ENCODE measurements at regions not wholly inside any gene's neighbourhood (a gene's known extent, or its start where the extent isn't known, plus 50 kb on each side); places are given as distances from the start of the nearest gene placed in this dataset.

DNA sequence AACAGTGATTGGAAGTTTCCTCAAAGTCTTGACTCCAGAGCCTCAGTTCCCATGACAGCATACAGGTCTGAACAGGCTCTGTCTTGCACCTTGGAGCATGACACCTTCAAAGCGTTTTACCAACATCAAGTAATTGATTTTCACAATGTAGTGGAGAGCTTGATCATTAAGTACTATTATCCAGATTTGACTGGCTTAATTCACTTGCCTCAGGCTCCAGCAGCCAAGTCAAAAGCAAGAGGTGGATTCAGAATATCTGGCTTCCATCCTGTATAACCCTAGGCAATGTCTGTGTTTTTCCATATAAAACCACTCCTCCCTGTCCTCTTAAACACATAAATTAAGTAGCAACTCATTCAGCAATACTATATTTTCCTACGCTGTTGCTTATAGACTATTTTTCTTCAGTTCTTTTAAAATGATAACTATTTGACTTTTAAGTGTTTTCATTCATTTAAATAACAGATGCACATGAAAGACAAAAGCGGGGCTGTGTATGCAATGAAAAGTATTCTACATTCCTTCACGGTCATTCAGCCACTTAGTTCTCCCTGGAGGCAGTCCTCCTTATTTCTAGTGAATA lies 150.8 kb upstream of the RANBP3L start (continued):
- TF ChIP-seq, protein P1, sequence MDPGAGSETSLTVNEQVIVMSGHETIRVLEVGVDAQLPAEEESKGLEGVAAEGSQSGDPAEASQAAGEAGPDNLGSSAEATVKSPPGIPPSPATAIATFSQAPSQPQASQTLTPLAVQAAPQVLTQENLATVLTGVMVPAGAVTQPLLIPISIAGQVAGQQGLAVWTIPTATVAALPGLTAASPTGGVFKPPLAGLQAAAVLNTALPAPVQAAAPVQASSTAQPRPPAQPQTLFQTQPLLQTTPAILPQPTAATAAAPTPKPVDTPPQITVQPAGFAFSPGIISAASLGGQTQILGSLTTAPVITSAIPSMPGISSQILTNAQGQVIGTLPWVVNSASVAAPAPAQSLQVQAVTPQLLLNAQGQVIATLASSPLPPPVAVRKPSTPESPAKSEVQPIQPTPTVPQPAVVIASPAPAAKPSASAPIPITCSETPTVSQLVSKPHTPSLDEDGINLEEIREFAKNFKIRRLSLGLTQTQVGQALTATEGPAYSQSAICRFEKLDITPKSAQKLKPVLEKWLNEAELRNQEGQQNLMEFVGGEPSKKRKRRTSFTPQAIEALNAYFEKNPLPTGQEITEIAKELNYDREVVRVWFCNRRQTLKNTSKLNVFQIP (CRISPR knock-in tag; IDR thresholded peaks at IDR 0.05; ENCODE audit: borderline replicate concordance, low read depth), result no peak
- TF ChIP-seq PPARA (CRISPR knock-in tag; IDR thresholded peaks at IDR 0.05; ENCODE audit: borderline replicate concordance) (no peak), TCF4 (CRISPR knock-in tag; IDR thresholded peaks at IDR 0.05; ENCODE audit: borderline replicate concordance) (no peak), ESRRG (CRISPR knock-in tag; IDR thresholded peaks at IDR 0.05) (no peak), SNAI2 (CRISPR knock-in tag; IDR thresholded peaks at IDR 0.05) (no peak)

DNA sequence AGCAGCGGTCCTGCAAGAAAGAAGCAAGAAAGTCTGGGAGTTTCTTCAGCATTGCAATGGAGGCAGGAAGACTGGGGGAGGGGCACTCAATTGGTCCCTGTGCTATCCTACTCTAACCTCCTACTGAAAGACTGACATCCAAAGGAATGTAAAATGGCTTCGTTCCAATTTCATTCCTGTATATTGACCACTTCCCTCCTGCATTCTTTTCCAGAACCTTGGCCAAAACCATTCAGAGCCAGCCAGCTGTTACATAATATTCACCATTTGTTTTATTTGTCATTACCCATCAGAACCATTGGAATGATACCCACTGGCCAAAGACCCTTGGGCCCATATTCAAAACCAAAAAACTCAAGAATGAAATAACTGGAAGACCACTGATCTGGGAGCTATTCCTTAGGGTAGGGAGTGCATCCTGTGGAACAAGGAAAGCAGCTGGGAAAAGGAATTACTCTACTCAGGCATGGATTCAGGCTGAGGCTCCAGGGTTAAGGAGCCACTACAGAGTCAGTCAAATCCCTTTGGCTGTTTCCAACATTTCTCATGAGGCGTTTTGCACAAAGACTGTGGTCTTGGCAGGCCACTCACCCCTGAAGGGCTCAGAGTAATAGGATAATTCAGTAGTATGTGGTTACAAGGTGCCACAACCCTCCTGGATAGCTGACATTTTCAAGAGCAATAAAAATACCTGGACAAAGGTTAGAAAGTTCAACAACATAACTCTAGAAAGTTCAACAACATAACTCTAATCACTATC lies 148.7 kb upstream of the SLC1A3 start:
- TF ChIP-seq, protein P2, sequence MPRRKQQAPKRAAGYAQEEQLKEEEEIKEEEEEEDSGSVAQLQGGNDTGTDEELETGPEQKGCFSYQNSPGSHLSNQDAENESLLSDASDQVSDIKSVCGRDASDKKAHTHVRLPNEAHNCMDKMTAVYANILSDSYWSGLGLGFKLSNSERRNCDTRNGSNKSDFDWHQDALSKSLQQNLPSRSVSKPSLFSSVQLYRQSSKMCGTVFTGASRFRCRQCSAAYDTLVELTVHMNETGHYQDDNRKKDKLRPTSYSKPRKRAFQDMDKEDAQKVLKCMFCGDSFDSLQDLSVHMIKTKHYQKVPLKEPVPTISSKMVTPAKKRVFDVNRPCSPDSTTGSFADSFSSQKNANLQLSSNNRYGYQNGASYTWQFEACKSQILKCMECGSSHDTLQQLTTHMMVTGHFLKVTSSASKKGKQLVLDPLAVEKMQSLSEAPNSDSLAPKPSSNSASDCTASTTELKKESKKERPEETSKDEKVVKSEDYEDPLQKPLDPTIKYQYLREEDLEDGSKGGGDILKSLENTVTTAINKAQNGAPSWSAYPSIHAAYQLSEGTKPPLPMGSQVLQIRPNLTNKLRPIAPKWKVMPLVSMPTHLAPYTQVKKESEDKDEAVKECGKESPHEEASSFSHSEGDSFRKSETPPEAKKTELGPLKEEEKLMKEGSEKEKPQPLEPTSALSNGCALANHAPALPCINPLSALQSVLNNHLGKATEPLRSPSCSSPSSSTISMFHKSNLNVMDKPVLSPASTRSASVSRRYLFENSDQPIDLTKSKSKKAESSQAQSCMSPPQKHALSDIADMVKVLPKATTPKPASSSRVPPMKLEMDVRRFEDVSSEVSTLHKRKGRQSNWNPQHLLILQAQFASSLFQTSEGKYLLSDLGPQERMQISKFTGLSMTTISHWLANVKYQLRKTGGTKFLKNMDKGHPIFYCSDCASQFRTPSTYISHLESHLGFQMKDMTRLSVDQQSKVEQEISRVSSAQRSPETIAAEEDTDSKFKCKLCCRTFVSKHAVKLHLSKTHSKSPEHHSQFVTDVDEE (CRISPR knock-in tag; IDR thresholded peaks at IDR 0.05), result no peak
- TF ChIP-seq TCF4 (CRISPR knock-in tag; IDR thresholded peaks at IDR 0.05; ENCODE audit: borderline replicate concordance) (no peak), GLIS3 (CRISPR knock-in tag; IDR thresholded peaks at IDR 0.05) (no peak), ESRRG (CRISPR knock-in tag; IDR thresholded peaks at IDR 0.05) (no peak), ZFP3 (CRISPR knock-in tag; IDR thresholded peaks at IDR 0.05) (no peak), ZNF565 (CRISPR knock-in tag; conservative IDR thresholded peaks at IDR 0.05; ENCODE audit: low read depth) (no peak)
- TF ChIP-seq, protein P3, sequence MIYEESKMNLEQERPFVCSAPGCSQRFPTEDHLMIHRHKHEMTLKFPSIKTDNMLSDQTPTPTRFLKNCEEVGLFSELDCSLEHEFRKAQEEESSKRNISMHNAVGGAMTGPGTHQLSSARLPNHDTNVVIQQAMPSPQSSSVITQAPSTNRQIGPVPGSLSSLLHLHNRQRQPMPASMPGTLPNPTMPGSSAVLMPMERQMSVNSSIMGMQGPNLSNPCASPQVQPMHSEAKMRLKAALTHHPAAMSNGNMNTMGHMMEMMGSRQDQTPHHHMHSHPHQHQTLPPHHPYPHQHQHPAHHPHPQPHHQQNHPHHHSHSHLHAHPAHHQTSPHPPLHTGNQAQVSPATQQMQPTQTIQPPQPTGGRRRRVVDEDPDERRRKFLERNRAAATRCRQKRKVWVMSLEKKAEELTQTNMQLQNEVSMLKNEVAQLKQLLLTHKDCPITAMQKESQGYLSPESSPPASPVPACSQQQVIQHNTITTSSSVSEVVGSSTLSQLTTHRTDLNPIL (CRISPR knock-in tag; IDR thresholded peaks at IDR 0.05; ENCODE audit: low read depth), result no peak

DNA sequence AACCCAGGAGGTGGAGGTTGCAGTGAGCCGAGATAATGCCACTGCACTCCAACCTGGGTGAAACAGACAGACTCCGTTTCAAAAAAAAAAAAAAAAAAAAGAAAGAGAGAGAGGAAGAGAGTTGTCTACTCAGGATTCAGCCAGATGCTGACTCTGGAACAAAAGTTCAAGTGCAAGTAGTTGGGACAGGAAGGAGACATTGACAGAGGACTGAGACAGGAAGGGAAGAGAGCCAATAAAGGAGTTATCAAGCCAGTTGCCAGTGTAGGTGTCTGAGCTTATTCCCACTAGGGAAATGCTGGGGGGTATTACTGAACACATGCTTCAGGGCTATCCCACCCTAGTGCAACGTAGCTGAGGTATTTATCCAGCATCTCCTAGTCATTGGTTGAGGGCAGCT lies 147.7 kb upstream of the SLC1A3 start:
- TF ChIP-seq ZFP3 (CRISPR knock-in tag; IDR thresholded peaks at IDR 0.05), result no peak
- no peak for TF ChIP-seq PPARA (CRISPR knock-in tag; IDR thresholded peaks at IDR 0.05; ENCODE audit: borderline replicate concordance)
- no peak for TF ChIP-seq ZNF8 (CRISPR knock-in tag; IDR thresholded peaks at IDR 0.05)
- no peak for ATAC-seq

More for the DNA sequence above, 148.7 kb upstream of the SLC1A3 start:
- ATAC-seq, result no peak

DNA sequence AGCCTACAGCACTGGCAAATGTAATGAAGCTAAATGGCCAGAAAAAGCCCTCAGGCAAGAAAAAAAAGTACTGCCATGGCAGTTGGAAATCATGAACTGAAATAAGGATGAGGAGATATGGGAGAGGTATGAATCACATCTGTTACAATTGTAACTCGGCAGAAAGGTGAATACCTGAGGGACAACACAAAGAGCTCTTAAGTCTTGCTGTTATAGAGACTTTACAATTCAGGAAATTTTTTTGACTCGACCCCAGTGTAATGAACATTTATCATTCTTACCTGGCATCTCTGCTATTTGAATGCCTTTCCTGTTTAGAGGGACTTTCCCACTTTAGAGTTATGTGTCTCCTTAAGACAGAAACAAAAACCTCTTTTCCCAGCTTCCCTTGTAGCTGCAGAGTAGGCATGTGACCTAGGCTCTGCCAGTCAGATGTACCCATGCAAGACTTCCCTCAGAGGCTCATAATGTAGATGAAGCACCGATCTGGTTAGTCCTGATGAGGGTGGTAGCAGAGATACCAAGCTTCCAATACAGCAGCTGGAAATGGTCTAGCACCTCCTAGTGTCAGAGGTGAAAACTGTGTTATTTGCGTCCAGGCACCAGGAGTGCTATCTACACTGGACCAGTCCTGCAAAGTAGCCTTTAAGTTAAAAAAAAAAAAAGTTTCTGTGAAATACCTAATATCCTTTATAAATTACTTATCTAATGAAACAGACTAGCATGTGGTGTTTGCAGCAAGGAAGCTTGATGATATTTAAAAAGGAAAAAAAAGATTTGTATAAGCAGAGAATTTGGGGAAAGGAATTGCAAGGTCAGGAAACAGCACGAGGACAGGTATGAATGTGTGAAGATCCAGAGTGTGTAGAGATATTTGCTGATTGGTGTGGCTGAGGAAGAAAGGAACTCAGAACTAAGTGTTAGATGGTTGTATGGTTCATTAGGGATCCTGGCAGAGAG lies 146.9 kb upstream of the SLC1A3 start:
- TF ChIP-seq CSDC2 (CRISPR knock-in tag; IDR thresholded peaks at IDR 0.05), result no peak
- TF ChIP-seq TCF4 (CRISPR knock-in tag; IDR thresholded peaks at IDR 0.05; ENCODE audit: borderline replicate concordance), result no peak
- TF ChIP-seq RARB (CRISPR knock-in tag; IDR thresholded peaks at IDR 0.05), result no peak
- TF ChIP-seq OSR1 (CRISPR knock-in tag; IDR thresholded peaks at IDR 0.05), result no peak
- TF ChIP-seq, protein P3 (CRISPR knock-in tag; IDR thresholded peaks at IDR 0.05; ENCODE audit: low read depth), result no peak
- TF ChIP-seq, protein P4, sequence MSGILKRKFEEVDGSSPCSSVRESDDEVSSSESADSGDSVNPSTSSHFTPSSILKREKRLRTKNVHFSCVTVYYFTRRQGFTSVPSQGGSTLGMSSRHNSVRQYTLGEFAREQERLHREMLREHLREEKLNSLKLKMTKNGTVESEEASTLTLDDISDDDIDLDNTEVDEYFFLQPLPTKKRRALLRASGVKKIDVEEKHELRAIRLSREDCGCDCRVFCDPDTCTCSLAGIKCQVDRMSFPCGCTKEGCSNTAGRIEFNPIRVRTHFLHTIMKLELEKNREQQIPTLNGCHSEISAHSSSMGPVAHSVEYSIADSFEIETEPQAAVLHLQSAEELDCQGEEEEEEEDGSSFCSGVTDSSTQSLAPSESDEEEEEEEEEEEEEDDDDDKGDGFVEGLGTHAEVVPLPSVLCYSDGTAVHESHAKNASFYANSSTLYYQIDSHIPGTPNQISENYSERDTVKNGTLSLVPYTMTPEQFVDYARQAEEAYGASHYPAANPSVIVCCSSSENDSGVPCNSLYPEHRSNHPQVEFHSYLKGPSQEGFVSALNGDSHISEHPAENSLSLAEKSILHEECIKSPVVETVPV (CRISPR knock-in tag; IDR thresholded peaks at IDR 0.05), result no peak
- TF ChIP-seq ZFP30 (CRISPR knock-in tag; IDR thresholded peaks at IDR 0.05), result no peak
- no peak for TF ChIP-seq PPARA (CRISPR knock-in tag; IDR thresholded peaks at IDR 0.05; ENCODE audit: borderline replicate concordance)
- no peak for ATAC-seq
